Peyer's patch (tissue), 4 donors: ENCODE measurements at regions not wholly inside any gene's neighbourhood (a gene's known extent, or its start where the extent isn't known, plus 50 kb on each side); places are given as distances from the start of the nearest gene placed in this dataset.

Experiments used
- DNase-seq, 3 donors: peaks; one replicate each; pipeline ENCODE4 v3.0.0-alpha.2; 2017 to 2019
- H3K27ac ChIP-seq, 4 donors: fragments of 200-600 bp; sonication (generic); one replicate each; pipeline ENCODE4 v1.5.1; 2016 to 2019
- H3K27me3 ChIP-seq, 2 donors: fragments of 200-600 bp; sonication (generic); one replicate each; pipeline ENCODE4 v1.5.1; 2019
- H3K36me3 ChIP-seq, 3 donors: fragments of 200-600 bp; sonication (generic); one replicate each; pipeline ENCODE4 v1.5.1; 2016 to 2019
- H3K4me1 ChIP-seq, 4 donors: fragments of 200-600 bp; sonication (generic); one replicate each; pipeline ENCODE4 v1.5.1; 2016 to 2019
- H3K4me3 ChIP-seq, 4 donors: fragments of 200-600 bp; sonication (generic); 1 replicate in 3 of 4; 2 replicates in 1 of 4; pipeline ENCODE4 v1.5.1; 2016 to 2019; ENCODE audit warnings: mild to moderate bottlenecking in 1 of 4
- H3K9me3 ChIP-seq, 4 donors: fragments of 200-600 bp; sonication (generic); one replicate each; pipeline ENCODE4 v1.5.1; 2016 to 2019; ENCODE audit warnings: mild to moderate bottlenecking in 1 of 4
- POLR2A ChIP-seq, 2 donors: fragments of 450-650 bp; IDR thresholded peaks; one replicate each; pipeline ENCODE4 v1.5.1; 2017; ENCODE audit warnings: antibody characterized with exemption in 2 of 2, mild to moderate bottlenecking in 2 of 2, moderate library complexity in 2 of 2
- TF ChIP-seq, protein P1 (sequence below), 6 experiments: fragments of 450-650 bp in 4 of 6; fragments of 200-600 bp in 2 of 6; sonication (generic) in 1 of 6; IDR thresholded peaks; one replicate each; pipeline ENCODE4 v1.5.1; 2017 to 2019; ENCODE audit warnings: antibody characterized with exemption in 6 of 6, mild to moderate bottlenecking in 3 of 6, moderate library complexity in 1 of 6

DNA sequence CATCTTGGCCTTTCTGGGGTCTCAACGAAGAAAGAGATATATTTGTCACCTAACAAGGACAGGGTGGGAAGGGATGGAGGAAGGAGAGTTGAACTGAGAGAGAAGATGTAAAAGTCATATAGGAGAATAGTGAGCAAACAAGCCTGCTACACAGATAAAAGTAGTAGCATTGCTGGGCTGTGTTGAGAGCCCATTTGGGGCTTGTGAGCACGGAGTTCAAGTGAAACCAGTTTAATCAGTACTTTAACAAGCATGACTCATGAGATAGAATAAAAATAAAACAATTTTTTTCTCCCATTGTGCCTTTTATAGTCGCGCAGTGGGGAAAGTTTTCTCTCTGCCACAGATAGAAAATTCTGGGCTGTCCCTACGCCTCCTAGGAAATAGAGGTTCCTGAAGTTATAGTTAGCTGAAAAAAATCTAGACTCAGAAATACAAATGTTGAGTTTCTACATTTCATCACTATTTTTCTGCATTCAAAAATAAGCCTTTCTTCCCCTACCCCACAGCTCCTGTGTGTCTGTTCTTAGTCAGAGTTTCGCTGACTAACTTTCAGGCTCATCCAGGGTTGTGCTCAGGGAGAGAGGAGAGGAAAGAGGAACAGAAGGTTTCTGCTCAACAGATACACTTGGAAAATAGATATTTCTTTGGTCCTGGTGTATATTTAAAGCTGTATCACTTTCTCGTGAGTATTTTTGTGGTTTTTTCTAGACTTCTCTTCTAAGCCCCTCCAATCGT is 395.8 kb upstream of the ADAMTSL1 start:
- TF ChIP-seq POLR2A (IDR thresholded peaks at IDR 0.05), result no peak
- TF ChIP-seq, protein P1, sequence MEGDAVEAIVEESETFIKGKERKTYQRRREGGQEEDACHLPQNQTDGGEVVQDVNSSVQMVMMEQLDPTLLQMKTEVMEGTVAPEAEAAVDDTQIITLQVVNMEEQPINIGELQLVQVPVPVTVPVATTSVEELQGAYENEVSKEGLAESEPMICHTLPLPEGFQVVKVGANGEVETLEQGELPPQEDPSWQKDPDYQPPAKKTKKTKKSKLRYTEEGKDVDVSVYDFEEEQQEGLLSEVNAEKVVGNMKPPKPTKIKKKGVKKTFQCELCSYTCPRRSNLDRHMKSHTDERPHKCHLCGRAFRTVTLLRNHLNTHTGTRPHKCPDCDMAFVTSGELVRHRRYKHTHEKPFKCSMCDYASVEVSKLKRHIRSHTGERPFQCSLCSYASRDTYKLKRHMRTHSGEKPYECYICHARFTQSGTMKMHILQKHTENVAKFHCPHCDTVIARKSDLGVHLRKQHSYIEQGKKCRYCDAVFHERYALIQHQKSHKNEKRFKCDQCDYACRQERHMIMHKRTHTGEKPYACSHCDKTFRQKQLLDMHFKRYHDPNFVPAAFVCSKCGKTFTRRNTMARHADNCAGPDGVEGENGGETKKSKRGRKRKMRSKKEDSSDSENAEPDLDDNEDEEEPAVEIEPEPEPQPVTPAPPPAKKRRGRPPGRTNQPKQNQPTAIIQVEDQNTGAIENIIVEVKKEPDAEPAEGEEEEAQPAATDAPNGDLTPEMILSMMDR (IDR thresholded peaks at IDR 0.05), result no peak
- H3K27ac ChIP-seq, result no peak overlapping the region
- peaks cover 0 to 14% (median 0%) of the 10 kb centered on the region in 4 donors for H3K4me1 ChIP-seq
- no peaks in the 10 kb centered on the region for H3K27me3 ChIP-seq
- no peak overlapping the region for H3K4me3 ChIP-seq
- no peaks in the 10 kb centered on the region for H3K36me3 ChIP-seq
- no peak for DNase-seq
- H3K9me3 ChIP-seq, result no peaks in the 10 kb centered on the region

DNA sequence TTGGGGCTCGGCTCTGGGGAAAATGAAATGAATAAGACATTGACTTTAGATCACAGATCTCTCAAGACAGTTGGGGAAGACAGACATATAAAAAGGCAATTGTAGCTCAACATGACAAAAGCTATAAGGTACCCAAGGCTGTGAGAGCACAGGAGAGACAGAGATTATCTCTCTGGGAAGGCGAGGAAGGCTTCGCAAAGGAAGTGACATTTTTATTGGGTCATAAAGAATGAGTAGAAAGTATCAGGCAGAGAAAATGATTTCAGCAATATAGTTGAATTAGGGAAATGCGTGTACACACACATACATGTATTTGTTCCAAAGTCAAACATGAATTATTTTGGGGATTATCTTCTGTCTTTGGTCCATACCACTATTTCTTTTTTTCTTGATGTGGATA is 381.8 kb upstream of the ADAMTSL1 start:
- H3K27ac ChIP-seq, result no peak overlapping the region
- H3K4me3 ChIP-seq, result no peak overlapping the region
- DNase-seq, result no peak
- no peaks in the 10 kb centered on the region for H3K4me1 ChIP-seq
- H3K36me3 ChIP-seq, result no peaks in the 10 kb centered on the region
- H3K27me3 ChIP-seq, result no peaks in the 10 kb centered on the region
- no peaks in the 10 kb centered on the region for H3K9me3 ChIP-seq
- TF ChIP-seq, protein P1 (IDR thresholded peaks at IDR 0.05), result no peak

DNA sequence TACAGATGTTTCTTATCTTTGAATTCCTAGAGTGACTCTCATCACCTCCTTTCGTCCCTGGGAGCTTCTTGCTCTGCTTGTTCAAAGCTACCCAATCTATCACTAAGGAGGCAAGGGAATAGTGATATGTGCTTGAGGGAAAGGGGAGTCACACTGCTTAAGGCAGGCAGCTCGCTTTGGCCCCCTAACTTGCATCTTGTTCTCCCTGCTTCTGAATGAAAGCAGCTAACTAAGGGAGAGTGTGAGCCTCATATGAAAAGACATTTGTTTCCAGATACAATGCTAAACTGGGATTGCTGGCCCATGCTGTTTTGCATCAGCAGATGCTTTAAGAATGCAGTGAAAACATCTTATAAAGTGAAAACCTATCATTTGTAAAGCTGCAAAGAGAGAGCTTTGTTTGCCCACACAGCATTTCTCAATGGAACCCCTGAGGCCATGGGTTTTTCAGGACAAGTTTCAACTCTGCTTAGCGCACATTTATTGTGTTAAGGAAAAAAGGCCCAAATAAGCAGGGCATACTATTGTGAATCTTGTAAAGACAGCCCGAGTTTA is 367.9 kb upstream of the ADAMTSL1 start:
- no peak overlapping the region for H3K27ac ChIP-seq

DNA sequence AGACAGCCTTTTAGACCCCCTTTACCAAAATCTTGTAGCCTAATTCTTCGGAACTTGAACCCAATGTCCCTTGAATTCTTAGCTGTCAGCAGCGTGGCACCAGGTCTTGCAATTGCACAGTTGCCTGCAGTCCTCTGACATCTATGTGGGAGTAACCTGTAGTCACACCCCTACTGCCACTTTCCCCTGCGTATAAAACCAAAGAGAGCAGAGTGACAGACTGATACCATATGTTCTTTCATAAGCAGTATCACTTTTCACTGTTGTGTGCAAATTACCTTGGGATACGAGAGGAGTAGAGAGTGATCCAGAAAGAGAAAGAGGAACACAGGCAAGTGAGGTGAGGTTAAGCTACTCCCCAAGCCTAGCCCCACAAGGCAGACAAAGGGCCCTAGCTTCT is 364.3 kb upstream of the ADAMTSL1 start:
- no peak for DNase-seq
- H3K36me3 ChIP-seq, result no peaks in the 10 kb centered on the region
- TF ChIP-seq POLR2A (IDR thresholded peaks at IDR 0.05), result no peak
- TF ChIP-seq, protein P1 (IDR thresholded peaks at IDR 0.05), result no peak
- no peak overlapping the region for H3K27ac ChIP-seq
- H3K4me1 ChIP-seq, result no peaks in the 10 kb centered on the region
- no peak overlapping the region for H3K4me3 ChIP-seq
- no peaks in the 10 kb centered on the region for H3K27me3 ChIP-seq
- no peaks in the 10 kb centered on the region for H3K9me3 ChIP-seq

More for the DNA sequence above, 367.9 kb upstream of the ADAMTSL1 start:
- Histone ChIP-seq H3K4me3 (no peak overlapping the region), H3K4me1 (no peaks in the 10 kb centered on the region), H3K9me3 (no peaks in the 10 kb centered on the region), H3K27me3 (no peaks in the 10 kb centered on the region), H3K36me3 (no peaks in the 10 kb centered on the region)
- DNase-seq, result no peak
- TF ChIP-seq, protein P1 (IDR thresholded peaks at IDR 0.05), result no peak
- TF ChIP-seq POLR2A (IDR thresholded peaks at IDR 0.05), result no peak

DNA sequence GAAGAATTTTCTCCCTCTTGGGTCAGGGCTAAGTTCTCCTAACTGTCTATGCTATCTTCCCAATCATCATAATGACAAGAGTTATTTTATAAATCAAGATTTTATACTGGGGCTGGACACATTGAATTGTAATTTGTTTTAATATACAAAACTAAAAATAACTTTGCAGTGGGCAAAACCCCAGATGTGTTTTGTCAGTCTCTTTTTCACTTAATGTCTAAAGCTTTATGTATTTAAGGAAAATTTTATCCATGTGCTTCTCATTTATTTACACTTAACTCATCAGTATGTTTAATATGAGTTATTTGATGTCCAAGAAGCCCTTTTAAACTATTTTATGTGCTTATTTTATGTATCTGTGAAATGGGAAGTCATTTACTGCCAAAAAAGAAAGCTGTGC is 362.8 kb upstream of the ADAMTSL1 start:
- TF ChIP-seq, protein P1 (IDR thresholded peaks at IDR 0.05), result no peak
- no peak for TF ChIP-seq POLR2A (IDR thresholded peaks at IDR 0.05)
- no peaks in the 10 kb centered on the region for H3K4me1 ChIP-seq

More for the DNA sequence above, 362.8 kb upstream of the ADAMTSL1 start:
- no peak for DNase-seq
- Histone ChIP-seq H3K36me3 (no peaks in the 10 kb centered on the region), H3K27me3 (no peaks in the 10 kb centered on the region), H3K27ac (no peak overlapping the region), H3K4me3 (no peak overlapping the region), H3K9me3 (no peaks in the 10 kb centered on the region)
